ENCODE measurements at regions not wholly inside any gene's neighbourhood (a gene's known extent, or its start where the extent isn't known, plus 50 kb on each side); places are given as distances from the start of the nearest gene placed in this dataset.

- TF ChIP-seq FOXJ3 (CRISPR knock-in tag; IDR thresholded peaks at IDR 0.05; ENCODE audit: borderline replicate concordance) = no peak
- TF ChIP-seq ESRRA (CRISPR knock-in tag; IDR thresholded peaks at IDR 0.05; ENCODE audit: borderline replicate concordance) = no peak
- no peak for TF ChIP-seq ZMAT4 (CRISPR knock-in tag; IDR thresholded peaks at IDR 0.05)
- no peak for TF ChIP-seq E2F1 (CRISPR knock-in tag; IDR thresholded peaks at IDR 0.05)
- TF ChIP-seq, protein P1, sequence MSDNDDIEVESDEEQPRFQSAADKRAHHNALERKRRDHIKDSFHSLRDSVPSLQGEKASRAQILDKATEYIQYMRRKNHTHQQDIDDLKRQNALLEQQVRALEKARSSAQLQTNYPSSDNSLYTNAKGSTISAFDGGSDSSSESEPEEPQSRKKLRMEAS (CRISPR knock-in tag; IDR thresholded peaks at IDR 0.05) = no peak
- TF ChIP-seq, protein P2, sequence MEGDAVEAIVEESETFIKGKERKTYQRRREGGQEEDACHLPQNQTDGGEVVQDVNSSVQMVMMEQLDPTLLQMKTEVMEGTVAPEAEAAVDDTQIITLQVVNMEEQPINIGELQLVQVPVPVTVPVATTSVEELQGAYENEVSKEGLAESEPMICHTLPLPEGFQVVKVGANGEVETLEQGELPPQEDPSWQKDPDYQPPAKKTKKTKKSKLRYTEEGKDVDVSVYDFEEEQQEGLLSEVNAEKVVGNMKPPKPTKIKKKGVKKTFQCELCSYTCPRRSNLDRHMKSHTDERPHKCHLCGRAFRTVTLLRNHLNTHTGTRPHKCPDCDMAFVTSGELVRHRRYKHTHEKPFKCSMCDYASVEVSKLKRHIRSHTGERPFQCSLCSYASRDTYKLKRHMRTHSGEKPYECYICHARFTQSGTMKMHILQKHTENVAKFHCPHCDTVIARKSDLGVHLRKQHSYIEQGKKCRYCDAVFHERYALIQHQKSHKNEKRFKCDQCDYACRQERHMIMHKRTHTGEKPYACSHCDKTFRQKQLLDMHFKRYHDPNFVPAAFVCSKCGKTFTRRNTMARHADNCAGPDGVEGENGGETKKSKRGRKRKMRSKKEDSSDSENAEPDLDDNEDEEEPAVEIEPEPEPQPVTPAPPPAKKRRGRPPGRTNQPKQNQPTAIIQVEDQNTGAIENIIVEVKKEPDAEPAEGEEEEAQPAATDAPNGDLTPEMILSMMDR (IDR thresholded peaks at IDR 0.05) = no peak
- TF ChIP-seq, protein P3, sequence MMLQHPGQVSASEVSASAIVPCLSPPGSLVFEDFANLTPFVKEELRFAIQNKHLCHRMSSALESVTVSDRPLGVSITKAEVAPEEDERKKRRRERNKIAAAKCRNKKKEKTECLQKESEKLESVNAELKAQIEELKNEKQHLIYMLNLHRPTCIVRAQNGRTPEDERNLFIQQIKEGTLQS (CRISPR knock-in tag; conservative IDR thresholded peaks at IDR 0.05) = no peak
- TF ChIP-seq, protein P4, sequence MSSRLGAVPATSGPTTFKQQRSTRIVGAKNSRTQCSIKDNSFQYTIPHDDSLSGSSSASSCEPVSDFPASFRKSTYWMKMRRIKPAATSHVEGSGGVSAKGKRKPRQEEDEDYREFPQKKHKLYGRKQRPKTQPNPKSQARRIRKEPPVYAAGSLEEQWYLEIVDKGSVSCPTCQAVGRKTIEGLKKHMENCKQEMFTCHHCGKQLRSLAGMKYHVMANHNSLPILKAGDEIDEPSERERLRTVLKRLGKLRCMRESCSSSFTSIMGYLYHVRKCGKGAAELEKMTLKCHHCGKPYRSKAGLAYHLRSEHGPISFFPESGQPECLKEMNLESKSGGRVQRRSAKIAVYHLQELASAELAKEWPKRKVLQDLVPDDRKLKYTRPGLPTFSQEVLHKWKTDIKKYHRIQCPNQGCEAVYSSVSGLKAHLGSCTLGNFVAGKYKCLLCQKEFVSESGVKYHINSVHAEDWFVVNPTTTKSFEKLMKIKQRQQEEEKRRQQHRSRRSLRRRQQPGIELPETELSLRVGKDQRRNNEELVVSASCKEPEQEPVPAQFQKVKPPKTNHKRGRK (CRISPR knock-in tag; IDR thresholded peaks at IDR 0.05; ENCODE audit: borderline replicate concordance) = no peak
- TF ChIP-seq JUN (CRISPR knock-in tag; IDR thresholded peaks at IDR 0.05) = no peak
- TF ChIP-seq SMAD3 (CRISPR knock-in tag; IDR thresholded peaks at IDR 0.05; ENCODE audit: borderline replicate concordance) = no peak
These were observed 82.1 kb downstream of the ETAA1 start for GRCh38 chr2:67479261-67479660.
